ENCODE measurements at regions not wholly inside any gene's neighbourhood (a gene's known extent, or its start where the extent isn't known, plus 50 kb on each side); places are given as distances from the start of the nearest gene placed in this dataset.

DNA sequence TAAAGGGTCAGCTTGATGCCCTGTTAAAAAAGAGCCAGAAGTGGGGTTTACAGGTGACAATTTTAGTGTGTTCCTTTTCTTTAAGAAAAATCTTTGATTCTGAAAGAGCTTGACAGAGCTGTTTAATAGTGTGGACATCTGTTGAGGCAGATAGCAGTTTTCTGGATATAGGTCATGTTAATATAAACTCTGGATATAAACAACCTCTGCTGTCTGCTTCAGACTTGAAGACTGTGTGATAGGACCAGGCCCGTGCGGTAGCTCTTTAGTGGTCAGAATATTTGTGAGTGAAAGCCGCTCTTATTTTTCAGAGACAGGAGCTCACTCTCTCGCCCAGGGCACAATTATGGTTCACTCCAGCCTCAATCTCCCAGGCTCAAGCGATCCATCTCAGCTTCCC lies 439.9 kb upstream of the RGS6 start:
- TF ChIP-seq, protein P1, sequence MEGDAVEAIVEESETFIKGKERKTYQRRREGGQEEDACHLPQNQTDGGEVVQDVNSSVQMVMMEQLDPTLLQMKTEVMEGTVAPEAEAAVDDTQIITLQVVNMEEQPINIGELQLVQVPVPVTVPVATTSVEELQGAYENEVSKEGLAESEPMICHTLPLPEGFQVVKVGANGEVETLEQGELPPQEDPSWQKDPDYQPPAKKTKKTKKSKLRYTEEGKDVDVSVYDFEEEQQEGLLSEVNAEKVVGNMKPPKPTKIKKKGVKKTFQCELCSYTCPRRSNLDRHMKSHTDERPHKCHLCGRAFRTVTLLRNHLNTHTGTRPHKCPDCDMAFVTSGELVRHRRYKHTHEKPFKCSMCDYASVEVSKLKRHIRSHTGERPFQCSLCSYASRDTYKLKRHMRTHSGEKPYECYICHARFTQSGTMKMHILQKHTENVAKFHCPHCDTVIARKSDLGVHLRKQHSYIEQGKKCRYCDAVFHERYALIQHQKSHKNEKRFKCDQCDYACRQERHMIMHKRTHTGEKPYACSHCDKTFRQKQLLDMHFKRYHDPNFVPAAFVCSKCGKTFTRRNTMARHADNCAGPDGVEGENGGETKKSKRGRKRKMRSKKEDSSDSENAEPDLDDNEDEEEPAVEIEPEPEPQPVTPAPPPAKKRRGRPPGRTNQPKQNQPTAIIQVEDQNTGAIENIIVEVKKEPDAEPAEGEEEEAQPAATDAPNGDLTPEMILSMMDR (IDR thresholded peaks at IDR 0.05) = no peak
- no peak for TF ChIP-seq POLR2A (IDR thresholded peaks at IDR 0.05)
- TF ChIP-seq POLR2AphosphoS5 (IDR thresholded peaks at IDR 0.05) = no peak
